ENCODE measurements at regions not wholly inside any gene's neighbourhood (a gene's known extent, or its start where the extent isn't known, plus 50 kb on each side); places are given as distances from the start of the nearest gene placed in this dataset.

- TF ChIP-seq POLR2AphosphoS5 (IDR thresholded peaks at IDR 0.05) (no peak), POLR2A (IDR thresholded peaks at IDR 0.05) (no peak)
Measured at GRCh38 chr12:90854136-90854689, 100.8 kb downstream of the CCER1 start.

Measured in gastroesophageal sphincter (tissue), 2 donors.